COLO829 (cell line): ENCODE measurements at regions not wholly inside any gene's neighbourhood (a gene's known extent, or its start where the extent isn't known, plus 50 kb on each side); places are given as distances from the start of the nearest gene placed in this dataset.

ENCODE experiments used
- DNase-seq: peaks from one replicate; pipeline ENCODE4 v3.0.0; 2012; ENCODE audit warnings: low spot score

DNA sequence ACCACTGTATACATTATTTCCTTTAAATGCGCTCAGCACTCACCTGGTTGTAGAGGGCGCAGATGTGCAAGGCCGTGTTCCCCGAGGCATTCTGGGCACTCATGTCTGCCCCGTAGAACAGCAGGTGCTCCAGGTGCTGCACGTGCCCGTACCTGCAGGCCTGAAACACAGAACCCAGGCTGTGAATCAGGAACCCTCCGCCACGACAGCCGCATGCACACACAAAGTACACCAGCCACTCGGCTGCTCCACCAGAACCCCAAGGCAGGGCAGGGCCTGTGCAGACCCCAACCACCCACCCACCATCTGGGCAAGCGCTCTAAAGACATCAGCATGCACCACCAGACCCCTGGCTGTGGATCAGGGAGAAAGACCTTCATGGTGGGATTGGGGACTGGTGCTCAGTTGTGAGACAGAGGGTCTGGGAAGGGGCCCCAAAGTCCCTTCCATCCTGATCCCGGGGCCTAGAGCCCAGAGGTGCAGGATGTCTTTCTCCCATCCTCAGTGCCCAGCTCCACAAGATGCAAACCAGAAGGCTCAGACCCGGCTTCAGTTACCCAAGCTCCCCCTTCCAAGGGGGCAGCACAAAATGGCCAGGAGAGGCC lies 177.2 kb downstream of the SHANK2 start:
- no peak for DNase-seq

DNA sequence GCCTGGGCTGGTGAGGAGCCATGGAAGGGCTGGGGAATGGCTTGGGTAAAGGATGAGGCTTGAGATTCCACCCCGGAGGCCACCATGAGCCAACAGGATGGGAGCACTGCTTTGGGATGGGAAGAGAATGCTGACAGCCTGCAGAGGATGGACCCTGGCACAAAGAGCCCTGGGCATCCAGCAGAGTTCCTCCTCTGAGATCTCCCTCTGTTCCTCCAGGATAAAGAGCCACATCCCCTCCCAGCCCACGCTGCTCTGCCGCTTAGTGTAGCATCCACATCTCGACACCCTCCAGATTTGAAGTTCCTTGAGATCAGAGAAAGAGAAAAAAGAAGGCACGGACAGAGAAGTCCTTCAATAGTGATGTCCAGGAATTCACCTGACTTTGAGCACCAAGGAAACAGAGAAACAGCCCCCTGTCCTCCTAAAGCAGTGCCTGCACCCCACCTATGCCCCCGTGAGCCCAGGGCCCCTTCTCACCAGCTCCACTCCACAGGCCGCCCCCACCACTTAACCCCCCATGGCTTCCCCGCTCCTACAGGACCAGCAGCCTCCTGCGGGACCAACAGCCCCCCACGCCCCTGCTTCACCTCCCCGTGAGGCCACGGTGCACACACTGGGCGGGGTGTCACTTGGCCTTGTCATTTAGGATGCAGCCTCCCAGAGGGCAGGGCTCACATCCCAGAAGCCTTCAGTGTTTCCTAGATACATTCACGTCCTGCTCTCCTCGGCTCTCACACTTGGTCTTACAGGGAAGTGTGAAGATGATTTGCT lies 180.5 kb downstream of the SHANK2 start:
- DNase-seq, result no peak

DNA sequence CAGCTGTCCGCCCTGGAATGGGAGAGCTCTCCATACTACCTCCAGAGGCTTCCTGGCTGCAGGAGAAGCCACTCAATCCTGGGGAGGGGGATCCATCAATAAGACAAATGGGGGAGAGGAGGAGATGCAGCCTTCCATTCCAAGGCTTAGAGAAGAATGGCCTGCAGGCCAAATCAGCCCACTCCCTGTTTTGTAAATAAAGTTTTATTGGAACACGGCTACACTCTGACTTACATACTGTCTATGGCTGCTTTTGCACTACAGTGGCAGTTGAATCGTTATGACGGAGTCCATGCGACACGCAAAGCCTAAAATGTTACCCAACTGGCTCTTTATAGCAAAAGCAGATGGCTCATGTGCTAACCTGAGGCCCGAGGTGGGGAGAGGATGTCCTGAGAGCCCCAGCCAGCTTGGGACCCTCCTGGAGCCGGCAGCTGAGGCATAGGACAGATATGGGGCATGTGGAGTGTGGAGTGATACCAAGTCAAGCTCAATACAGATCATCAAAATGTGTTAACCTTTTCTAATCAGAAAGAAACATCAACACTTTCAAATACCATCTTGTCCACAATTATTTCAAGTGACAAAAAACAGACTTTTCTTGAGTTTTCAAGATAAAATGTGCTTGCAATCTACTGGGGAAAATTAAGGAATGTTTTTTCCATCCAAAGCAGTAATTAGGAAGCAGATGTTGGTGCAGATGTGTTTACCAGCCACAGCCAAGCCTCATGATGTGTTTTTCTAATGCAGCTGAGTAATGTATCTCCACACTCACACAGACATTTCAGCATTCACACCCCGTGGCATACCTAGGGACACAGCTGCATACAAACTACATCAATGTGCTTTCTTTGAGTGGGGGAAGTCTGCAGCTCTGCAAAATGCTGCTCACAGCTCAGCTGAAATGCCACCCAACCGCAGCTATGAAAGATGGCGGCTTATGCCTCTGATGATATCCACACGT lies 181.6 kb downstream of the SHANK2 start:
- no peak for DNase-seq

DNA sequence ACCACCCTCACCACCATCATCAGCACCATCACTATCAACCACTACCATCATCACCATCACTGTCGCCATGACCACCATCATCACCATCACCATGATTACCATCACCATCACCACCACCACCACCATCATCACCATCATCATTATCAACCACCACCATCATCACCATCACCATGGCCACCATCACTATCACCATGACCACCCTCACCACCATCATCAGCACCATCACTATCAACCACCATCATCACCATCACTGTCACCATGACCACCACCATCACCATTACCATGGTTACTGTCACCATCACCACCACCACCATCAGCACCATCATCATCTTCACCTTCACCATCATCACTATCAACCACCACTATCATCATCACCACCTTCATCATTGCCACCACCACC lies 183.4 kb downstream of the SHANK2 start:
- DNase-seq, result no peak

DNA sequence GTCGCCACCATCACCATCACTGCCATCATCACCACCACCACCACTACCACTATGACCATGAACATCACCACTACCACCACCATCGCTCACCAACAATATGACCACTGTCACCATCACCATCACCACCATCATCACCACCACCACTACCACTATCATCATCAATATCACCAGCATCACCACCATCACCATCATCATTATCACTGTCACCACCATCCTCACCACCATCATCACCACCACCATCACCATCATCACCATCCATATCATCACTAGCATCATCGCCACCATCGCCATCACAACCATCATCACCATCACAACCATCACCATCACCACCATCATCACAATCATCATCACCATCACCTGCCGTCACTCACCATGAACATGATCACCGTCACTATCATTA lies 184.6 kb downstream of the SHANK2 start:
- no peak for DNase-seq

DNA sequence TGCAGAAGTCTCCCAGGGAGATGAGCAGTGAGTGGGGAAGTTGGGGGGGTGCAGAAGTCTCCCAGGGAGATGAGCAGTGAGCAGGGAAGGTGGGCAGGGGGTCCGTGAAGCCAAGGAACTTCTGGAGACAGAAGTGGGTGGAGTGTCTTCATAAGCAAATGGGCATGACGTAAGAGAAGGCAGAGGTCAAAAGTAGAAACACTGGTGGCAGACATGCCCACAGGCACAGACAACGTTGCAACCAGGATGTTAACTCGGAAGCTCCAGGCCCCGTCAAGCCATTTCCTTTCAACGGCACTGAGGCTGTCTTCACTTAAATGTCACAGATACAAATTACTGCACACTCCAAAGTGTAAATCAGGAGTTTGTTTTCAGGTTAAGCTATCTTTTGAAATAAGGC lies 186.1 kb downstream of the SHANK2 start:
- DNase-seq, result no peak

DNA sequence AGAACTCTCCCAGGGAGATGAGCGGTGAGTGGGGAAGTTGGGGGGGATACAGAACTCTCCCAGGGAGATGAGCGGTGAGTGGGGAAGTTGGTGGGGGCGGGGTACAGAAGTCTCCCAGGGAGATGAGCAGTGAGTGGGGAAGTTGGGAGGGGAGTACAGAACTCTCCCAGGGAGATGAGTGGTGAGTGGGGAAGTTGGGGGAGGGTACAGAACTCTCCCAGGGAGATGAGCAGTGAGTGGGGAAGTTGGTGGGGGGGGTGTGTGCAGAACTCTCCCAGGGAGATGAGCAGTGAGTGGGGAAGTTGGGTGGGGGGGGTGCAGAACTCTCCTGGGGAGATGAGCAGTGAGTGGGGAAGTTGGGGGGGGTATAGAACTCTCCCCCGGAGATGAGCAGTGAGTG lies 186.5 kb downstream of the SHANK2 start:
- DNase-seq, result no peak

DNA sequence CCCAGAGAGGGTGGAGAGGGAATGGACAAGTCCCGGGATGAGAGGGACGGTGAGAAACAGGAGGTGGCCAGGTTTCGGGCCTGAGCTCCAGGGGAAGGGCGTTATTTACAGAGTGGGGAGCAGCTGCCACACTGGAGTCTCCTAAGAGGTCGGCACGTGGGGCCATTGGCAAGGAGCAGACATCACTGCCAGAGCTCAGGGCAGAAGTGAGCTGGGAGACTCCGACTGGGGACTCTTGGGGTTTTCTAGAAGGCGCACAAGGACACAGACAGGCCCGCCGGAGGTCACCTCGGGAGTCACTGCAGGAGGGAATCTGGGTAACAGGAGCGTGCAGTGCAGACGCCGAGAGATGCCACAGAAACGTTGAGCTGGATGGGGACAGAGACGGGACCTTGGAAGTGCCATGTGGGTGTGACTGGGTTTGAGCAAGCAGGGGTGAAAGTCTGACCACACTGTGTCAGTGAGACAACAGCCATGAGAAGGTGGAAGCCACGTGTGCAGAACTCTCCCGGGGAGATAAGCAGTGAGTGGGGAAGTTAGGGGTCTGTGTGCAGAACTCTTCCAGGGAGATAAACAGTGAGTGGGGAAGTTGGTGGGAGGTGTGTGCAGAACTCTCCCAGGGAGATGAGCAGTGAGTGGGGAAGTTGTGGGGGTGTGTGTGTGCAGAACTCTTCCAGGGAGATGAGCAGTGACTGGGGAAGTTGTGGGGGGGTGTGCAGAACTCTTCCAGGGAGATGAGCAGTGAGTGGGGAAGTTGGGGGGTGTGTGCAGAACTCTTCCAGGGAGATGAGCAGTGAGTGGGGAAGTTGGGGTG lies 187.5 kb downstream of the SHANK2 start:
- DNase-seq, result no peak

DNA sequence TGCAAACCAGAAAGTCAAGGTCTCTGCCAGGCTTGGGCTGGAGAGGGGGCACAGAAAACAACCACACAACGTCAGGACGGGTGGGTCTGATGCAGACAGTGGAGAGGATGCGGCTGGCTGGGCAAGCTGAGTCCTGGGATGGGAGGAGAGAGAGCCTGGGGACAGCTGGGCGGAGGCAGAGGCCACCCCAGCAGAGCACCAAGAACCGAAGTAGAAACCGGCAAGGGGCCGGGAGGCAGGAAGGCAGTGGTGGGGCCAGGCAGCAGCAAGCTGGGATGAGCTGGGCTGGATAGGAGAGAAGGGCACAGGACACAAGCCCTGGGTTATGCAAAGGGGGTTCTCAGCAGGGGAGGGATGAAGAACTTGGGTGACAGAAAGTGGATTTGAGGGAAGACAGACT lies 188.2 kb downstream of the SHANK2 start:
- no peak for DNase-seq

DNA sequence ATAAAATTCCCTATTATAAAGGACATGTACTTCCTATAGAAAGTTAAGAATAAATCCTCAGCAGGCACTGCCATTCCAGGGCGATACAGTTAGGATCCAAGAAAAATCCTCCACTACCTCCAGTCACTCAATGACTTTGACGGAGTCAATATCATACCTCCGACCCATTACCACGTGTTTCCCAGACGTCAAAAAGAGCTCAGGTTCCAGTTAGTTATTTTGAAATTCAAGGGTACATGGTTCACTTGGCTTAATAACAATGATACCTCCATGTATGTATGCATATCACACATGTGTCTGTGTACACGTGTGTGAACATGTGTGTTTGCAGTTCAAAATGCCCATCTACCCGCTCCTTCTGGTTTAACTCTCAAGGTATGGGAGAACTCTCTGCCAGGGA lies 189.2 kb downstream of the SHANK2 start:
- no peak for DNase-seq

DNA sequence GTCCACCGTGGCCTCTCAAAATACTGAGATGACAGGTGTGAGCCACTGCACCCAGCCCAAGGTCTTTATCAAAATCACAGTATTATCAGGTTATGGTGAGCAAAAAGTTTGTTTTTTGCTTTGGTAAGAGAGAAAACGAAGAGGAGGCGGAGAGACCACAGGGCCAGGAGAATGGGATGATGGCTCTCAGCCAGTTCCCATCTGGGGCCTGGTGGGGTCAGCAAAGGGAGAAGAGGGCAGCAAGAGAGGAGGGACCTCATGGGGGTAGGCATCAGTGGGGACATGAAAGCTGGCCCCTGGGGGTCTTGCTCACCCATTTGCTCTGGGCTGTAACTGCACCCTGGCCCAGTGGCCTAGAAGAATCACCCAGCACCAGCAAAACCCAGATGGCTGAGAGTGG lies 190.2 kb downstream of the SHANK2 start:
- no peak for DNase-seq

DNA sequence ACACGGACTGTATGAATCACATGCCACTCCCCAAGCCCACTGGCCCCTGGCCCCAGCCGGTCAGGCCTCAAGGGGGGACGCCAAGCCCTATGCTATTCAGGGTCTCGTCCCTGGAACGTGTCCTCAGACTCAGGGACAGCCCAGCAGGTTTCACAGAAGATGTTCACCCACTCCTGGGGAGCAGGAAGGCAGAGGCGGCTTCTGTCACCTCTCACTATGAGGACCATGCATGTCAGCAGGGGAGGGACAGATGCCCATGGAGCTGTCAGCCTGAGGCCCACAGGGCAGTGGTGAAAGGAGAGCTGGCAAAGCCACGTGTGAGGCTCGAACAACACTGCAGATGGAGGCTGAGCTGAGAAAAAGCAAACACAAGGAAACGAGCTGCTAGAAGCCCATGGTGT lies 192.0 kb downstream of the SHANK2 start:
- no peak for DNase-seq

DNA sequence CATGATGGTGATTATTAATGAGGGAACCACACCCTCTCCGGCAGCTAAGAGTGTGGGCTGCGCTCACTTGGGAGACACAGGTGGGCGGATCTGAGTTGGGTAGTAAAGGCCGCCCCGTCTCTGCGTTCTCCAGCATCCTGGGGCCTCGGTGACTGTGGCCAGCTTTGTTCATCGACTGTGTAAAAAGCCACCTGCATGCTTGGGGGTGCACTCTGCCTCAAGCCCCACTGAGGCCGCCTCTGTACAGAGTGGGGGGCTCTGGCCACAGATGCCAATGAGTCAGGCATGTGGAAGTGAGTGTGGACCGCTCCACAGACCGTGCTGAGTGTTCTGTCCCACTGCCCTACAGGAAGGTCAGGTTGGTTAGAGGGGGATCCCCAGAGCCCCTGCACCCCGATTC lies 192.7 kb downstream of the SHANK2 start:
- DNase-seq, result no peak

DNA sequence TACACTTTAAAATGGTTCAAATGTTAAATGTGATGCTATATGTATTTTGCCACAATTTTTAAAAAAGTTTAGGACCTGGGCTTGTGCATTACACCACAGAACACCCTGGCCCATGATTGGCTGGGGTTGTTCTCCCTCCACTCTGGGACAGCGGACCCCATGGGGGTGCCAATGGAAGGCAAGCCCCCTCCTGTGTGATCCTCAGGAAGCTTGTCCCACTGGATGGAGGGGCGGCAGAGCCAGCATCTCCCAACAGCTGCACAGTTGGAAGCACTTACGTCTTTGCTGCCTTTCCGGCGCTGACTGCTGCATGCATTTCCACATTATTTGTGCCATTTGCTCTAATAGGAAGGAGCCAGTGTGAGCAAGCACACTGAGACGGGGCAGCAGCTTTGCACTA lies 196.5 kb downstream of the SHANK2 start:
- no peak for DNase-seq
